H9 (cell line): ENCODE measurements at regions not wholly inside any gene's neighbourhood (a gene's known extent, or its start where the extent isn't known, plus 50 kb on each side); places are given as distances from the start of the nearest gene placed in this dataset.

ENCODE experiments used
- DNase-seq: peaks from one replicate; pipeline ENCODE4 v3.0.0-alpha.2; 2017
- H2AFZ ChIP-seq: one replicate; pipeline ENCODE4 v1.6.1; 2013; ENCODE audit warnings: mild to moderate bottlenecking, low read length, control low read depth, moderate library complexity
- H2AK5ac ChIP-seq: 2 replicates; pipeline ENCODE4 v1.6.1; 2013; ENCODE audit warnings: low read length, control low read depth, mixed read lengths; ENCODE audit not compliant: insufficient read length
- H2BK120ac ChIP-seq: one replicate; pipeline ENCODE4 v1.6.1; 2013; ENCODE audit warnings: low read depth, mild to moderate bottlenecking, low read length, control low read depth, inconsistent platforms; ENCODE audit not compliant: poor library complexity, severe bottlenecking
- H2BK12ac ChIP-seq: 2 replicates; pipeline ENCODE4 v1.6.1; 2013; ENCODE audit warnings: low read length, control low read depth, mixed read lengths, low read depth; ENCODE audit not compliant: insufficient read length
- H2BK15ac ChIP-seq: 2 replicates; pipeline ENCODE4 v1.6.1; 2013; ENCODE audit warnings: low read depth, low read length, control low read depth
- H2BK20ac ChIP-seq: one replicate; pipeline ENCODE4 v1.6.1; 2013; ENCODE audit warnings: low read depth, mild to moderate bottlenecking, low read length, control low read depth, inconsistent platforms; ENCODE audit not compliant: poor library complexity, severe bottlenecking
- H2BK5ac ChIP-seq: 2 replicates; pipeline ENCODE4 v1.6.1; 2013; ENCODE audit warnings: low read length, control low read depth, mixed read lengths; ENCODE audit not compliant: insufficient read length
- H3K14ac ChIP-seq: 2 replicates; pipeline ENCODE4 v1.6.1; 2013; ENCODE audit warnings: low read length, control low read depth; ENCODE audit not compliant: insufficient read depth
- H3K18ac ChIP-seq: 2 replicates; pipeline ENCODE4 v1.6.1; 2013; ENCODE audit warnings: low read depth, mild to moderate bottlenecking, mixed read lengths, low read length, control low read depth; ENCODE audit not compliant: insufficient read length
- H3K23ac ChIP-seq: 2 replicates; pipeline ENCODE4 v1.6.1; 2013; ENCODE audit warnings: low read length, control low read depth, mixed read lengths, low read depth; ENCODE audit not compliant: insufficient read length
- H3K23me2 ChIP-seq: 2 replicates; pipeline ENCODE4 v1.6.1; 2013; ENCODE audit warnings: low read depth, mild to moderate bottlenecking, mixed read lengths, low read length, control low read depth; ENCODE audit not compliant: insufficient read length, poor library complexity, severe bottlenecking
- H3K27ac ChIP-seq: 2 replicates; pipeline ENCODE4 v1.5.1; 2013; ENCODE audit warnings: low read length, control low read depth, mixed read lengths, low read depth; ENCODE audit not compliant: insufficient read length
- H3K27me3 ChIP-seq: 2 replicates; pipeline ENCODE4 v1.6.1; 2013; ENCODE audit warnings: low read length, control low read depth, inconsistent platforms; ENCODE audit not compliant: insufficient read depth
- H3K4ac ChIP-seq: 2 replicates; pipeline ENCODE4 v1.6.1; 2013; ENCODE audit warnings: low read depth, mild to moderate bottlenecking, control low read depth, inconsistent platforms, low read length, moderate library complexity
- H3K4me1 ChIP-seq: 2 replicates; pipeline ENCODE4 v1.6.1; 2013; ENCODE audit warnings: low read length, control low read depth, inconsistent platforms; ENCODE audit not compliant: insufficient read depth
- H3K4me2 ChIP-seq: 2 replicates; pipeline ENCODE4 v1.6.1; 2013; ENCODE audit warnings: low read length, control low read depth, mixed read lengths; ENCODE audit not compliant: insufficient read length, insufficient read depth
- H3K56ac ChIP-seq: 2 replicates; pipeline ENCODE4 v1.6.1; 2013; ENCODE audit warnings: low read depth, mild to moderate bottlenecking, mixed read lengths, low read length, control low read depth; ENCODE audit not compliant: insufficient read length
- H3K79me1 ChIP-seq: 2 replicates; pipeline ENCODE4 v1.6.1; 2013; ENCODE audit warnings: low read depth, mild to moderate bottlenecking, moderate library complexity, low read length, control low read depth, inconsistent platforms; ENCODE audit not compliant: insufficient read depth, poor library complexity, severe bottlenecking
- H3K79me2 ChIP-seq: 2 replicates; pipeline ENCODE4 v1.6.1; 2013; ENCODE audit warnings: low read length, control low read depth, inconsistent platforms; ENCODE audit not compliant: insufficient read depth
- H3K9ac ChIP-seq: 2 replicates; pipeline ENCODE4 v1.6.1; 2013; ENCODE audit warnings: low read length, control low read depth, mixed read lengths; ENCODE audit not compliant: insufficient read length; ENCODE audit errors: extremely low read depth
- H3K9me3 ChIP-seq: one replicate; pipeline ENCODE4 v1.6.1; 2013; ENCODE audit warnings: low read depth, low read length, inconsistent platforms; ENCODE audit not compliant: control insufficient read depth
- H3T11ph ChIP-seq: one replicate; pipeline ENCODE4 v1.6.1; 2013; ENCODE audit warnings: mild to moderate bottlenecking, low read length, control low read depth, inconsistent platforms
- H4K20me1 ChIP-seq: one replicate; pipeline ENCODE4 v1.6.1; 2013; ENCODE audit not compliant: control insufficient read depth, insufficient read length, insufficient read depth
- H4K5ac ChIP-seq: 2 replicates; pipeline ENCODE4 v1.6.1; 2013; ENCODE audit warnings: low read depth, mild to moderate bottlenecking, mixed read lengths, low read length, control low read depth; ENCODE audit not compliant: insufficient read length
- H4K8ac ChIP-seq: replicated peaks from 2 replicates; pipeline ENCODE4 v1.6.1; 2013; ENCODE audit warnings: low read length, control low read depth, mixed read lengths, low read depth; ENCODE audit not compliant: insufficient read length
- H4K91ac ChIP-seq: 2 replicates; pipeline ENCODE4 v1.6.1; 2013; ENCODE audit warnings: low read depth, mild to moderate bottlenecking, moderate library complexity, mixed read lengths, low read length, control low read depth; ENCODE audit not compliant: insufficient read length
- H3K27ac Mint-ChIP-seq, 3 experiments: 2 replicates in 2 of 3; 3 replicates in 1 of 3; pipeline ENCODE4 v1.8.0; 2020 to 2021; ENCODE audit warnings: mixed read lengths in 3 of 3, mild to moderate bottlenecking in 1 of 3, moderate library complexity in 1 of 3
- H3K27me3 Mint-ChIP-seq: 2 replicates; pipeline ENCODE4 v1.8.0; 2021; ENCODE audit warnings: low read depth, mild to moderate bottlenecking, moderate library complexity, mixed read lengths
- H3K36me3 Mint-ChIP-seq, 3 experiments: 2 replicates in 2 of 3; 3 replicates in 1 of 3; pipeline ENCODE4 v1.8.0; 2020 to 2021; ENCODE audit warnings: low read depth in 3 of 3, mixed read lengths in 3 of 3; ENCODE audit not compliant: insufficient read depth in 1 of 3
- H3K4me1 Mint-ChIP-seq, 2 experiments: 2 replicates each; pipeline ENCODE4 v1.8.0; 2020; ENCODE audit warnings: mixed read lengths in 2 of 2
- H3K4me3 Mint-ChIP-seq, 2 experiments: 2 replicates in 1 of 2; 3 replicates in 1 of 2; pipeline ENCODE4 v1.8.0; 2020 to 2021; ENCODE audit warnings: mild to moderate bottlenecking in 2 of 2, mixed read lengths in 2 of 2, moderate library complexity in 1 of 2
- H3K9me3 Mint-ChIP-seq, 2 experiments: 2 replicates in 1 of 2; 3 replicates in 1 of 2; pipeline ENCODE4 v1.8.0; 2020; ENCODE audit warnings: mild to moderate bottlenecking in 2 of 2, mixed read lengths in 2 of 2, moderate library complexity in 1 of 2
- CTCF ChIP-seq: fragments of 200-600 bp; sonication (generic); conservative IDR thresholded peaks from 3 replicates; pipeline ENCODE4 v1.8.0; 2021; ENCODE audit warnings: antibody characterized with exemption, mild to moderate bottlenecking
- WGBS: extraction: QIAGEN DNeasy Blood & Tissue Kit; methylation state at CpG from one replicate; pipeline ENCODE4 v1.1.7; 2013; ENCODE audit warnings: missing lambda C conversion rate, low lambda C conversion rate, mixed read lengths; ENCODE audit not compliant: insufficient read length; ENCODE audit errors: extremely low coverage; 5-methylcytosine and 5-hydroxymethylcytosine counted together

- Histone ChIP-seq H3K18ac (no peak overlapping the region), H3K56ac (no peak overlapping the region), H3K23me2 (no peaks in the 10 kb centered on the region), H3K4me1 (no peaks in the 10 kb centered on the region), H3K79me1 (no peaks in the 10 kb centered on the region), H2BK12ac (no peak overlapping the region), H4K20me1 (no peaks in the 10 kb centered on the region), H2AK5ac (no peak overlapping the region), H3K27me3 (no peaks in the 10 kb centered on the region), H2AFZ (no peak overlapping the region), H3K27ac (no peak overlapping the region), H3K79me2 (no peaks in the 10 kb centered on the region), H2BK5ac (no peak overlapping the region), H3T11ph (no peak overlapping the region), H4K8ac (no peak overlapping the region), H3K9me3 (no peaks in the 10 kb centered on the region), H4K5ac (no peak overlapping the region), H3K4me2 (no peak overlapping the region), H3K9ac (no peak overlapping the region), H2BK20ac (no peak overlapping the region), H3K23ac (no peak overlapping the region), H2BK15ac (no peak overlapping the region), H3K14ac (no peak overlapping the region), H2BK120ac (no peak overlapping the region), H3K4ac (no peak overlapping the region), H4K91ac (no peak overlapping the region)
- Mint-ChIP-seq H3K27me3 (no peaks in the 10 kb centered on the region), H3K4me1 (no peaks in the 10 kb centered on the region), H3K27ac (no peak overlapping the region), H3K36me3 (no peaks in the 10 kb centered on the region), H3K9me3 (no peaks in the 10 kb centered on the region), H3K4me3 (no peak overlapping the region)
- TF ChIP-seq CTCF: no peak
- no peak for DNase-seq
- no CpG with 5 or more reads among the region's 1 CpG for WGBS
These were observed 803.6 kb downstream of the METTL15 start for GRCh38 chr11:28911829-28912228.
